ENCODE measurements at regions not wholly inside any gene's neighbourhood (a gene's known extent, or its start where the extent isn't known, plus 50 kb on each side); places are given as distances from the start of the nearest gene placed in this dataset.

GRCh38 chr7:28296571-28297483, 115.5 kb upstream of the CREB5 start:
- Histone ChIP-seq H3K36me3 (no peaks in the 10 kb centered on the region), H3K4me1 (no peaks in the 10 kb centered on the region), H3K27ac (no peak overlapping the region), H3K27me3 (peaks cover 8% of the 10 kb centered on the region), H3K9me3 (no peaks in the 10 kb centered on the region), H3K4me3 (no peak overlapping the region)
- TF ChIP-seq CTCF (IDR thresholded peaks at IDR 0.05) (peak in 2 of 4 experiments; percentile 5 to 41), EP300 (IDR thresholded peaks at IDR 0.05) (no peak), POLR2A (IDR thresholded peaks at IDR 0.05) (no peak), POLR2AphosphoS5 (IDR thresholded peaks at IDR 0.05) (no peak)
- ATAC-seq, result no peak
- WGBS, 2 donors (ENCODE audit: low coverage in 1 of 2), result 62 to 67% methylated on average over 3 to 4 of the region's 4 CpGs

- no peaks in the 10 kb centered on the region for H3K4me1 ChIP-seq
- H3K36me3 ChIP-seq, result no peaks in the 10 kb centered on the region
- H3K27ac ChIP-seq, result no peak overlapping the region
- H3K4me3 ChIP-seq, result no peak overlapping the region
- 73 to 86% methylated on average over 4 of the region's 4 CpGs for WGBS, 2 donors (ENCODE audit: low coverage in 1 of 2)
- H3K9me3 ChIP-seq, result no peaks in the 10 kb centered on the region
- TF ChIP-seq POLR2A (IDR thresholded peaks at IDR 0.05) (no peak), EP300 (IDR thresholded peaks at IDR 0.05) (no peak), CTCF (IDR thresholded peaks at IDR 0.05) (no peak), POLR2AphosphoS5 (IDR thresholded peaks at IDR 0.05) (no peak)
- peaks cover 8% of the 10 kb centered on the region for H3K27me3 ChIP-seq
- no peak for ATAC-seq
These were observed 114.4 kb upstream of the CREB5 start for GRCh38 chr7:28297801-28298459.

- no peak overlapping the region for H3K4me3 ChIP-seq
- H3K36me3 ChIP-seq, result no peaks in the 10 kb centered on the region
- TF ChIP-seq POLR2A (IDR thresholded peaks at IDR 0.05), result no peak
- TF ChIP-seq CTCF (IDR thresholded peaks at IDR 0.05), result peak; percentile 10 to 63 (median 40)
- WGBS, 2 donors (ENCODE audit: low coverage in 1 of 2), result 15 to 30% methylated on average over 6 to 7 of the region's 7 CpGs
- H3K4me1 ChIP-seq, result no peaks in the 10 kb centered on the region
- peaks cover 8% of the 10 kb centered on the region for H3K27me3 ChIP-seq
- ATAC-seq, result no peak
- no peaks in the 10 kb centered on the region for H3K9me3 ChIP-seq
- no peak overlapping the region for H3K27ac ChIP-seq
These were observed 113.3 kb upstream of the CREB5 start for GRCh38 chr7:28298870-28299518.

GRCh38 chr7:28299556-28299955, 112.8 kb upstream of the CREB5 start:
- WGBS, 2 donors (ENCODE audit: low coverage in 1 of 2), result 93 to 97% methylated on average over 1 of the region's 1 CpG
- no peak for ATAC-seq
- no peak for TF ChIP-seq EP300 (IDR thresholded peaks at IDR 0.05)
- TF ChIP-seq POLR2AphosphoS5 (IDR thresholded peaks at IDR 0.05), result no peak
- no peak for TF ChIP-seq CTCF (IDR thresholded peaks at IDR 0.05)
- TF ChIP-seq POLR2A (IDR thresholded peaks at IDR 0.05), result no peak

More at GRCh38 chr7:28299556-28299955, 112.8 kb upstream of the CREB5 start:
- Histone ChIP-seq H3K27ac (no peak overlapping the region), H3K9me3 (no peaks in the 10 kb centered on the region), H3K27me3 (peaks cover 3% of the 10 kb centered on the region), H3K36me3 (no peaks in the 10 kb centered on the region), H3K4me1 (no peaks in the 10 kb centered on the region), H3K4me3 (no peak overlapping the region)
